NCI-H526 (cell line): ENCODE measurements at regions not wholly inside any gene's neighbourhood (a gene's known extent, or its start where the extent isn't known, plus 50 kb on each side); places are given as distances from the start of the nearest gene placed in this dataset.
A peak's percentile ranks its signal among the peaks of the same experiment; 100 is the strongest.
"Not testable (repeated sequence)": the region's sequence is repeated elsewhere in the genome, so short reads cannot be mapped to it uniquely, and the experiment has no call there.

ENCODE experiments used
- DNase-seq, 2 experiments: peaks; one replicate each; lab custom pipeline; 2025; lab: John Stamatoyannopoulos, UW

DNA sequence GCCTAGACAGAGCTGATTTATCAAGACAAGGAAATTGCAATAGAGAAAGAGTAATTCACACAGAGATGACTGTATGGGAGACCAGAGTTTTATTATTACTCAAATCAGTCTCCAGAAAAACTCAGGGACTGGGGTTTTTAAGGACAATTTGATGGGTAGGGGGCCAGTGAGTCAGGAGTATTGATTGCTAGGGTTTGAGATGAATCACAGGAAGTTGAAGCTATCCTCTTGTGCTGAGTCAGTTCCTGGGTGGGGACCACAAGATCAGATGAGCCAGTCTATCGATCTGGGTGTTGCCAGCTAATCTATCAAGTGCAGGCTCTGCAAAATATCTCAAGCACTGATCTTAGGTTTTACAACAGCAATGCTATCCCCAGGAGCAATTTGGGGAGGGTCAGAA lies 87.4 kb upstream of the TGIF2LY start:
- DNase-seq: not testable (repeated sequence)

GRCh38 chrY:3494539-3494938 lies 84.3 kb upstream of the TGIF2LY start:
- not testable (repeated sequence) for DNase-seq

DNA sequence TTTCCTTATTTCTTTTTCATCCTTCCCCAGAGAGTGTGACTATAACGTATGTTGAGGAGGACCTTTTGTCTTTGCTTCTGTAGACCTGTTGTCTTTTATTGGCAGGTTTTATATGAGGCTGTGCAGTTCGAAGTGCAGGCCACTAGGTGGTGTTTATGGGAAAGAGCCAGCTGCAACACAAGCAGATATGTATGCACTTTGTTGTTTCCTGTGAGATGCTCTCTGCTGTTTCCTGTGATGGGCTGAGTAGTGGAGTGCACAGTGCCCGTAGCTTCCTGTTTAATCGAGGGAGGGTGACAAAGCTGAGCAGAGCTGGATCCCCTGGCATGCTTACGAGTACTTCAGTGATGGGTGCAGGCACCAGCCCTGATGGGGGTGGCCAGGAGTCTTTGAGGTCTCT lies 51.8 kb upstream of the TGIF2LY start:
- peak; percentile 0 to 10 for DNase-seq
